SH-SY5Y (cell line): ENCODE measurements at regions not wholly inside any gene's neighbourhood (a gene's known extent, or its start where the extent isn't known, plus 50 kb on each side); places are given as distances from the start of the nearest gene placed in this dataset.

ENCODE experiments used
- GATA2 ChIP-seq: IDR thresholded peaks from 2 replicates; pipeline ENCODE4 v1.6.1; 2011; ENCODE audit warnings: mild to moderate bottlenecking, low read depth, low read length
- GATA3 ChIP-seq: IDR thresholded peaks from 2 replicates; pipeline ENCODE4 v1.6.1; 2011; ENCODE audit warnings: low read depth, mild to moderate bottlenecking, low read length, moderate library complexity

DNA sequence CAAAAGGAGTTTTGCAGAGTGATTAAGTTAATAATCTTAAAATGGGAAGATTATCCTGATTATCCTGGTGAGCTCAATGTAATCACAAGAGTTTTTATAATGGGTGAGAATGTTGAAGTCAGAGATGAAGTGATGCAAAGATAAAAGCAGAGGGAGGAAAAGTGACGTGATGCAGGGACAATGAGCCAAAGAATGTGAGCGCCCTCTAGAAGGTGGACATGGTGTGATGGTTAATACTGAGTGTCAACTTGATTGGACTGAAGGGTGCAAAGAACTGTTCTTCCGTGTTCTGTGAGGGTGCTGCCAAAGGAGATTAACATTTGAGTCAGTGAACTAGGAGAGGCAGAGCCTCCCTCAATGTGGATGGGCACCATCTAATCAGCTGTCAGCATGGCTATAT is 569.6 kb upstream of the AGTR1 start:
- TF ChIP-seq GATA3 (no peak), GATA2 (no peak)

DNA sequence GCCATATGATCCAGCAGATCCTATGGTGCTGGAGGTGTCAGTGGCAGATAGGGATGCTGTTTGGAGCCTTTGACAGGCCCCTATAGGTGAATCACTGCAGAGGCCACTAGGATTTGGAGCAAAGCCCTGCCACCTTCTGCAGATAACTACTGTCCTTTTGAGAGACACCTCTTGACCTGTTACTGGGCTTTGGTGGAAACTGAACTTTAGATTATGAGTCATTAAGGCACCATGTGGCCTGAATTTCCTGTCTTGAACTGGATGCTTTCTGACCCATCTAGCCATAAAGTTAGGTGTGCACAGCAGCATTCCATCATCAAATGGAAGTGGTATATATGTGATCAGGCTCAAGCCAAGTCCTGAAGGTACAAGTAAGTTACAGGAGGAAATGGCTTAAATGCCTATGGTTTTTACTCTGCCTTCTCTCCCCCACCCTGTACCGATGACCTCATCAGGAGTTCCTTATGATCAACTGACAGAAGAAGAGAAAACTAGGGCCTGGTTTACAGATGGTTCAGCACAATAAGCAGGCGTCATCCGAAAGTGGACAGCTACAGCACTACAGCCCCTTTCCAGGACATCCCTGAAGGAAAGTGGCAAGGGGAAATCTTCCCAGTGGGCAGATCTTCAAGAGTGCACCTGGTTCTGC is 565.6 kb upstream of the AGTR1 start:
- no peak for TF ChIP-seq GATA2
- no peak for TF ChIP-seq GATA3

DNA sequence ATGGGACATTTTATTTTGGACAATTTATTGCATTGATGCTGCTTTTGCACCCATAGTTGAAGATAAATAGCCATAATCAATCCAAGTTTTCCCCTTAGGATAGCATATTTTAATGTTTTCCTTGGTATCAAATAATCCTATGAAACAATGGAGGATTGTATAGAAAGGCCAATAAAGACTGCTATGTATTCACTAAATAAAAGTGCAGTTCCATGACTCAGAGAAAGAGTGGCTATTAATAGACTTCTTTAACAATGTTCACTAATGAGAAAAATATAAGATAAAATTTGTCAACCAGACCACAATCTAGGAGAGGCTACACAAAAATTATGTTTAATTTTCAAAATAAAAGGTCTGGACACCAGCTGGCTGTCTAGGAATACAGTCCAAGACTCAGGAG is 560.9 kb upstream of the AGTR1 start:
- TF ChIP-seq GATA2 (no peak), GATA3 (no peak)

DNA sequence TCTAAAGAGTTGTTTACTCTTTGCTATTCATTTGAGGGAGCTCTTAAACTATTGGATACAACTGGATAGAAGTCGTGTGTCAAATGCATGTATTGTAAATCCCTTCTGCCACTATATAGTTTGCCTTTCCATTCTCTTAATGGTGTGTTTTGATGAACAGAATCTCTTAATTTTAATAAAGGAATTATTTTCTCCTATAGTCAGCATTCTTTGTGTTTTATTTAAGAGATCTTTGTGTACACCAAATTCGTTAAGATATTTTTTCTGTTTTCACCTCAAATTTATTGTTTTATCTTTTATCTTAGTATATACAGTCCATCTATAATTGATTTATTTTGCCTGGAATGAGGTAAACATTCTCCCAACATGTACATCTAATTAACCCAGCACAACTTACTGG is 551.5 kb upstream of the AGTR1 start:
- no peak for TF ChIP-seq GATA2
- TF ChIP-seq GATA3 = no peak

DNA sequence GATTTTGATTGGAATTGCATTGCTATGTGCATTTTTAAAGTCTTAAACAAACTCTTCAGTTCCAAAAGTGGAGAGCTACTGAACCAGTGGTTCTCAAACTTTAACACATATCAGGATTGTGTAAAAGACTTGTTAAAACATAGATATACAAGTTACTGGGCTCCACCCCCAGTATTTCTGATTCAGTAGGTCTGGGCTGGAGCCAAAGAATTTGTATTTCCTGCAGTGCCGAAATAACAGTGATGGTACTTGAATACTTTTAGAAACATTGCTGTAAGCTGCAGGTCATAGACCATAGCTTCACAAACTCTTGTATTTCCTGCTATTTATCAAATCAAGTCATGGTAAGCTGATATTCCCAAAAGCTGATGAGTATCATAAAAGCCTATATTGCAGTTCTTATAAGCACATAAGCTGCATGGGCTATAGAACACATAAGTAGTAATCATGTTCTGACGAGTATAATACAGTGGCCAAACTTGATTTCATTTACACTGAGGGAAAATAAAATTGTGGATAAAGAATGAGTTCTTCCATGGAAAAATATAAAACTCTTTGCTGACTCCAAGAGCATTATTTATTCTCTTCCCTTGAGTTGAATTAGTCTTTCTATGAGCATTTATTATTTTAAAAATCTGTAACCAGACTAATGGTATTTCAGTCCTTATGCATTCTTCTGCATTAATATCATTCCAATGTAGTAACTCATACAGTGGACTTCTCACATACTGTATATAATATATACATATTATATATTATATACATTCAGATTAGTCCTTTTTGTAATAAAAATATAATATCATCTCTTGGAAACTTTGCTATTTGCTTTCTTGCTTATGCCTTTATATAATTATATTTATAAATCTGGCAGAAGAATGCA is 550.5 kb upstream of the AGTR1 start:
- no peak for TF ChIP-seq GATA3
- no peak for TF ChIP-seq GATA2

DNA sequence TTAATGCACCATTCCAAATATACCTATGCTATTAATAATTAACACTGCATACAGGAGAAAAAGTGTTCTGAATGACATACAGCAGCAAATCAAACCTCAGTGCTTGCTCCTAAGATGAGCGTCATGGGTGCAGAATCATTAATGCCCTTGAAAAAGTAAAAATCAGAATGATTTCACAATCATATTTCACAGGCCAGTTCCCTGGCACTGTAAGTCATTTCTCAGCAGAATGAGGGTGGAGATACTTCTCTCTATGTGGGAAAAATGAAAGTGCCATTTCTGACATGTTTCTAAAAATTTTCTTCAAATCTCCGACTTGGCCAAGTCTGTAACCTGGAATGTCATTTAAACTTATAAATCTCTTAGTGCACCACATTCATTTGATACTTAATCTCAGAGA is 549.8 kb upstream of the AGTR1 start:
- no peak for TF ChIP-seq GATA2
- TF ChIP-seq GATA3 = no peak

DNA sequence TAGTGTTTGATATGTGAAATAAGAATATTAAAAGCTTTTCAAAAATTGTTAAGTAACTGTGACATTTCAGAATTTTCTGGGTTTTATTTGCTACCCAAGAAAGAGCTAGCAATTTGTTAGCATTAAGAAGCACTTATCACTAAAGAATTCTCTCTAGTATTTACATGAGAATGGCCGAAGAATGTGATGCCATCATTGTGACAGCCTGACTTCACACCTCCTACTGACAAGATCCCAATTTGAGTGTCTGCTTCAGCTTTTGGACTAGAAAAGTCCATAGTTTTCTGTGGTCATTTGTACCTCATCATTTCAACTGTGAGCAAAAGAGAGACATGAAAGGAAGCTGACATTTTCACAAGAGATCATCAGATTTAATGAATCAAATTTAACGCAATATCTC is 548.1 kb upstream of the AGTR1 start:
- TF ChIP-seq GATA3 (no peak), GATA2 (no peak)

DNA sequence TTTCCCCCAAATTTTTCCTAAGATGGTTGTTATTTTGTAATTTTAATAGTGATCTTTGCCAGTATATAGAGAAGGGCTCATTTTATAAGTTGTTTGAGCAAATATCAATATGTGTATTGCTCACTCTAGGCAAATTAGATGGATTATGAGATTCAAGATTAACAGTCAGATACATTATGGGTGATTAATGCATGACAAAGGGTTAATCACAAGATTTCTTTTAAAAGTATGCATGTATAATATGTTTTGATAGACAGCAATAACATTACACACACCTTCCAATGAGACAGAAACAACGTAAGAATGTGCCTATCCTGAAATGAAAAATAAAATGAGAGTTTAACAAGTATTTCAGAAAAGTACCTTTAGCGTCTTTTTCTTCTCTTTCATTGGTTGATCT is 547.6 kb upstream of the AGTR1 start:
- TF ChIP-seq GATA3 = no peak
- TF ChIP-seq GATA2 = no peak

DNA sequence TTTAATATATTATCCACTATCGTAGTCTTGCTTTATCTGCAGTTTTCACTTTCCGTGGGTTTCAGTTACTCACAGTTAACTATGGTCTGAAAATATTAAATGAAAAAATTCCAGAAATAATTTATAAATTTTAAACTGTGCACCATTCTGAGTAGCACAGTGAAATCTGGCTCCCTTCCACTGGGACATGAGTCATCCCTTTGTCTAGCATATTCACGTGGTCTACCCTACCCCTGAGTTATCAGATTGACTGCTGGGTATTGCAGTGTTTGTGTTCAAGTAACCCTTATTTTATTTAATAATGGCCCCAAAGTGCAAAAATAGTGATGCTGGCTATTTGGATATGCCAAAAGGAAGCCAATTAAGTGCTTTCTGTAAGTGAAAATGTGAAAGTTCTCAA is 539.5 kb upstream of the AGTR1 start:
- TF ChIP-seq GATA2 = no peak
- TF ChIP-seq GATA3 = no peak

DNA sequence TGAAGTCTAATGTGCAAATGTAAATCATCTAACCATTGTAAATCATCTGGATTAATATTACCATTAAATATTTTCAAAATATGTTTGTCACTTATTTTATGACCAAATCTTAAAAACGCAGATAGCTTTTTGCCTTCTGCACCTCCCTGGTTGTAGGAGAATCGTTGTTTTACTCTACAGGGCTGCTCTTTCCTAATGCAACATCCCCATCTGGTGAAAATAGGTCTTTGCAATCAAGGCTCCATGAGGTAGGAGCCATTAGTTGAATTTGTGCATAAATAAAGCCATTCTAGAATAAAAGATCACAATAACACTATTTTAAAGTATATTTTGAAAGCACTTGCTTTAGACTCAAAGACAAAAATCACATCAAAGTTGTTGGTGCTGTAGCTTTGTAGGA is 535.6 kb upstream of the AGTR1 start:
- TF ChIP-seq GATA3 = no peak
- TF ChIP-seq GATA2 = no peak

DNA sequence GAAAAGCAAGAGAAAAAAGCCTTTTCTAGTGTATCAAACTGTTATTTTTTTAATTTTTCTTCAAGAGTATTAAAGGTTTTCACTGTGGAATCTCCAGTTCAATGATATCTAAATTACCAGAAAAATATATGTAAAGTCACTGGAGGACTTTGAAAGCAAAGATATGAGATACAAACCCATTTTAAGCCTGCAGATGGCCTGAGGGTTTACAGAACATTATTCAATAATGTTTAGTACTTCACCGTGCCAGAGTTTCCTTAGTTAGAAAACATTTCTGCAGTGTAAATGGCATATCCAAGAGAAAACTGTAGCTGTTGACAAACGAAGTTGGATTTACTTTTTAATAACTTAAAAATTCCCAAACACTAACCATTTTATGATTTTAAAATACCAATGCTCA is 529.4 kb upstream of the AGTR1 start:
- TF ChIP-seq GATA3 (no peak), GATA2 (no peak)

DNA sequence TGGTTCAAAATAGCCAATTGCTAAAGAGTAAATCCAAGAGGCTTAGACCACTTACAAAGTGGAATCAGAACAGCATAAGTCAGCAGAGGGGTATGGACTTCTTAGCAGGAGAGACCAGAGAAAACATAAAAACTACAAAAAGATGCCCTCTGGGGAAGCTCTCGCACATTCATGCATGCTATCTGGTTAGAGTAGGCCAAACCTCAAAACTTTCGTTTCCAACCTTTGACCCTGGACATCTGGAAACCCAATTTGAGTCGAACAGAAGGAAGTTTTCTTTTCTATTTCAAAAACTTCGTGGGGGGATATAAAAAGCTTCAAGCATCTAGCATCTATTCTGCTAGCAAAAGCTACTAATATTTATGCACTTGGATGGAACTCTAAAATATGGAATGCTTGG is 523.9 kb upstream of the AGTR1 start:
- no peak for TF ChIP-seq GATA3

DNA sequence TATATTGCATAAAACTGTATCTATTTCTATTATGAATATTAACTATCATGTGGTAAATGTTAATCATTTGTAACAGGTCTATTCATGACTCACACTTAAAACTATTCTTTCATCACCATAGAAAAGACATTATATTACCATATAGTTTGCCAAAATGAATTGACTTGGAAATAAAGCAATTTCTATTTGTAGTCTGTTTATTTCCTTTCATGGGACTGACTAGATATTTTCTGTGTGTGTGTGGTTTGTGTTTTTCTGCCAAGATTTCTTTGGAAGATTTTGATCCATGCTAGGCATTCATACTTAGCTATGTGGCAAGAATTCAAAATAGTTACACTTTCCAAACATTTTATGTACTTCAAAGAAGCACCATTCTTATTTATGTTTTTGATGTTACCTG is 522.5 kb upstream of the AGTR1 start:
- TF ChIP-seq GATA2 = no peak
- no peak for TF ChIP-seq GATA3

DNA sequence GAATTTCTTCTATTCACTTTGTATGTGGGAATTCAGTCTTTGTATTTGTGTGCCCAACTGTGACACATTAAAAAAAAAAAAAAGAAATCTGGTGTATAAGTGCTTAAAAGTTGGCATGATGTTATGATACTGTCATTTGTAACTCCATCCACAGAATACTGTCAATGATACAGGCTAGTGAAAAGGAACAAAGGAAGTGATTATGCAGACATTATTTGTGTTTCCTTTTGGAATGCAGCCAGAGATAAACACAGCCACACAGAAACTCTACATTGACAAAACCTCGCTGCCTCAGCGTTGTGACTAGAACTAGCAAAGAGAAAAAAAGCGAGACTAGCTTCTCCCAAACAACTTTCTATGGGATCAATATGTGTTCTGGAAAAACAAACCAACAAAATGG is 519.2 kb upstream of the AGTR1 start:
- no peak for TF ChIP-seq GATA3
- no peak for TF ChIP-seq GATA2

DNA sequence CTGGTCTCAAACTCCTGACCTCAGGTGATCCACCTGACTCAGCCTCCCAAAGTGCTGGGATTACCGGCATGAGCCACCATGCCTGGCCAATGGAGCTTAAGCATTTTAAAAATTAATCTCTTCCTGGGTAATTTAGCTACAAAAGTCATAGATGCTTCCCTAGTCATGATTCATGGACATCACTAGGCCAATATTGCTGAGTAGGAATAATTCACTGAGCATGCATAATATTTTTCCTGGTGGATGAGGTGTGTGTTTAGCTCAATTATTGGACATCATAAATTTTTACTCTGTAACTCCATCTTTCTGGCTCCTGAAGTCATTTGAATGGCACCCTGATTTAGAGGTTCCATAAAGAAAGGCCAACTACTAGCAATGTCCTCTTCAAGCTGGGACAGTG is 512.9 kb upstream of the AGTR1 start:
- TF ChIP-seq GATA3 = no peak
- TF ChIP-seq GATA2 = no peak

DNA sequence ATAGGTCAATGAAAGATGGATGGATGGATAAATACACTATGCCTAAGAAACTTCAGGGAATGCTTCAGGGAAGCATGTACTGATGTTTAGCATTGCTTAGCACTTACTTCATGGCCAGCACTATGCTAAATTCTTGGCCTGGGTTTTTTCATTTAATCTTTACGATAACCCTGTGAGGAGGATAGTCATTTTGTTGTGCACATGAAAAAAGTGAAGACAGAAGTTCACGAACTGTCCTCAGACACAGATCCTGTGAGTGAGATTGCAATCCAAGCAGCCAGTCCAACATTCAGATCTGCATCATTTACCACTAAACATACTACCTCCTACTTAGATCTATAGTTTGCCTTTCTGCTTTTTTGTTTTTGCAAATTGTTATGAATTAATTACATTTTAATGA is 510.8 kb upstream of the AGTR1 start:
- TF ChIP-seq GATA2 (no peak), GATA3 (no peak)

DNA sequence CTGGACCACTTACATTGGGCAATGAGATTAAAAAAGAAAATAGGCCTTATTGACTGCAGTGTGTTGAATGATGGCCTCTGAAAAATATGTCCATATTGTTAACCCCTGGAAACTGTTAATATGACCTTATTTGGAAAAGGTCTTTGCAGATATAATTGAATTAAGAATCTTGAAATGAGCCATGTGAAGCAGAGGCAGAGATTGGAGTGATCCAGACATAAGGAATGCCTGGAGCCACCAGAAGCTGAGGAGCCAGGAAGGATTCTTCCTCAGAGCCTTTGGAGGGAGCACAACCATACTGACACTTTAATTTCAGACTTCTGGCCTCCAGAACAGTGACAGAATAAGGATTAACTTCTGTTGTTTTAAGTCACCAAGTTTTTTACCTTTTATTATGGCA is 510.4 kb upstream of the AGTR1 start:
- TF ChIP-seq GATA3 (no peak), GATA2 (no peak)

DNA sequence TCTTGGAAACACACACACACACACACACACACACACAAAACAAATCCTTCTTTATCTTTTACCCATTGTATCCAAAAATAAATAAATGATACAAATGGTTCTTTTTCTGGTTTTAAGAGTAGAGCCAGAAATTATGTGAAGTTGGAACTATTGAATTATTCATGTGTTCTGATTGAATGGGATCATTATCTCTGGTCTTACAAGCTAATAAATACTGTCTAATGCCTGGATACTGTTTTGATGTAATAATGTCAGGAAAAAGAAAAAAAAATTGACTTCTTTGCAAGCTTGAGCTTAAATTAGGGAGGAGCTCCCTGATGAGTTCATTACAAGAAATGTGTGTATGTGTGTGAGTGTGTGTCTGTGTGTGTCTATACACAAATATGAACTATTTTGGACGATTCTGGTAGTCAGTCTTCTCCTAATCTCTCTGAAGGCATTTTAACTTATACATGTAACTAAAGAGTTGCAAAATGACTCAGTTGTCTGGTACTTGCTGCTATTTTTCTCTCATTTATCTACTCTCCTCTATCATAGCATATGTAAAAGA is 507.2 kb upstream of the AGTR1 start:
- TF ChIP-seq GATA3 (no peak), GATA2 (no peak)
